ENCODE measurements at regions not wholly inside any gene's neighbourhood (a gene's known extent, or its start where the extent isn't known, plus 50 kb on each side); places are given as distances from the start of the nearest gene placed in this dataset.

- TF ChIP-seq POLR2AphosphoS5 (IDR thresholded peaks at IDR 0.05) (no peak), POLR2A (IDR thresholded peaks at IDR 0.05) (no peak), CTCF (IDR thresholded peaks at IDR 0.05) (no peak), EP300 (IDR thresholded peaks at IDR 0.05; ENCODE audit: low read depth) (no peak)
- in situ Hi-C loops (cut with MboI; ENCODE audit: low pct_ligation_motif_present in 1 of 4, low pct_unique_long_range_greater_than_20kb in 1 of 4, low sequenced_read_pairs in 3 of 4) (no loop called here), intact Hi-C loops (cut with DNase I; ENCODE audit: low total_unique reads) (no loop called here)
- Histone ChIP-seq H3K4me1 (no peaks in the 10 kb centered on the region), H3K4me3 (no peak overlapping the region), H3K9me3 (no peaks in the 10 kb centered on the region), H3K27ac (no peak overlapping the region), H3K27me3 (no peaks in the 10 kb centered on the region), H3K36me3 (no peaks in the 10 kb centered on the region)
- WGBS, 2 donors (ENCODE audit: low coverage in 1 of 2): 23 to 25% methylated on average over 2 of the region's 2 CpGs
- no peak for DNase-seq
These were observed 240.5 kb upstream of the CHAC2 start for GRCh38 chr2:53527056-53527455.

GRCh38 chr2:53519918-53520841, 247.4 kb upstream of the CHAC2 start:
- Histone ChIP-seq H3K27ac (no peak overlapping the region), H3K9me3 (no peaks in the 10 kb centered on the region), H3K36me3 (no peaks in the 10 kb centered on the region), H3K4me1 (no peaks in the 10 kb centered on the region), H3K4me3 (no peak overlapping the region), H3K27me3 (no peaks in the 10 kb centered on the region)
- TF ChIP-seq POLR2A (IDR thresholded peaks at IDR 0.05) (no peak), EP300 (IDR thresholded peaks at IDR 0.05; ENCODE audit: low read depth) (no peak), CTCF (IDR thresholded peaks at IDR 0.05) (no peak), POLR2AphosphoS5 (IDR thresholded peaks at IDR 0.05) (no peak)
- no peak for DNase-seq
- intact Hi-C loops (cut with DNase I; ENCODE audit: low total_unique reads): no loop called here
- WGBS, 2 donors (ENCODE audit: low coverage in 1 of 2): 66 to 71% methylated on average over 6 to 10 of the region's 10 CpGs
- in situ Hi-C loops (cut with MboI; ENCODE audit: low pct_ligation_motif_present in 1 of 4, low pct_unique_long_range_greater_than_20kb in 1 of 4, low sequenced_read_pairs in 3 of 4): no loop called here

- 87 to 91% methylated on average over 7 of the region's 7 CpGs for WGBS, 2 donors (ENCODE audit: low coverage in 1 of 2)
- H3K27me3 ChIP-seq: no peaks in the 10 kb centered on the region
- no peak overlapping the region for H3K27ac ChIP-seq
- in situ Hi-C loops (cut with MboI; ENCODE audit: low pct_ligation_motif_present in 1 of 4, low pct_unique_long_range_greater_than_20kb in 1 of 4, low sequenced_read_pairs in 3 of 4): no loop called here
- no peak for DNase-seq
- H3K36me3 ChIP-seq: no peaks in the 10 kb centered on the region
- no peaks in the 10 kb centered on the region for H3K9me3 ChIP-seq
- intact Hi-C loops (cut with DNase I; ENCODE audit: low total_unique reads): no loop called here
- TF ChIP-seq POLR2A (IDR thresholded peaks at IDR 0.05) (no peak), POLR2AphosphoS5 (IDR thresholded peaks at IDR 0.05) (no peak), EP300 (IDR thresholded peaks at IDR 0.05; ENCODE audit: low read depth) (no peak), CTCF (IDR thresholded peaks at IDR 0.05) (no peak)
- no peaks in the 10 kb centered on the region for H3K4me1 ChIP-seq
- no peak overlapping the region for H3K4me3 ChIP-seq
These were observed 250.2 kb upstream of the CHAC2 start for GRCh38 chr2:53517406-53517805.

- Histone ChIP-seq H3K4me1 (no peaks in the 10 kb centered on the region), H3K27me3 (no peaks in the 10 kb centered on the region), H3K36me3 (no peaks in the 10 kb centered on the region), H3K4me3 (no peak overlapping the region), H3K9me3 (no peaks in the 10 kb centered on the region), H3K27ac (no peak overlapping the region)
- TF ChIP-seq POLR2AphosphoS5 (IDR thresholded peaks at IDR 0.05) (no peak), POLR2A (IDR thresholded peaks at IDR 0.05) (no peak), EP300 (IDR thresholded peaks at IDR 0.05; ENCODE audit: low read depth) (no peak), CTCF (IDR thresholded peaks at IDR 0.05) (no peak)
- in situ Hi-C loops (cut with MboI; ENCODE audit: low pct_ligation_motif_present in 1 of 4, low pct_unique_long_range_greater_than_20kb in 1 of 4, low sequenced_read_pairs in 3 of 4): no loop called here
- intact Hi-C loops (cut with DNase I; ENCODE audit: low total_unique reads): no loop called here
- 67 to 68% methylated on average over 5 to 7 of the region's 7 CpGs for WGBS, 2 donors (ENCODE audit: low coverage in 1 of 2)
- no peak for DNase-seq
These were observed 251.0 kb upstream of the CHAC2 start for GRCh38 chr2:53516650-53517049.

Data from transverse colon (tissue), 4 donors.